ENCODE measurements at regions not wholly inside any gene's neighbourhood (a gene's known extent, or its start where the extent isn't known, plus 50 kb on each side); places are given as distances from the start of the nearest gene placed in this dataset.

- TF ChIP-seq CTCF (IDR thresholded peaks at IDR 0.05): no peak
- no peak for TF ChIP-seq POLR2AphosphoS5 (IDR thresholded peaks at IDR 0.05)
Measured at GRCh38 chr11:25730230-25730629, 601.7 kb upstream of the ANO3 start.
